ENCODE measurements at regions not wholly inside any gene's neighbourhood (a gene's known extent, or its start where the extent isn't known, plus 50 kb on each side); places are given as distances from the start of the nearest gene placed in this dataset.

- TF ChIP-seq CTCF (IDR thresholded peaks at IDR 0.05) (no peak), POLR2A (IDR thresholded peaks at IDR 0.05) (no peak)
Measured at GRCh38 chr10:3570131-3570729, 214.8 kb downstream of the KLF6 start.
